ENCODE measurements at regions not wholly inside any gene's neighbourhood (a gene's known extent, or its start where the extent isn't known, plus 50 kb on each side); places are given as distances from the start of the nearest gene placed in this dataset.

DNA sequence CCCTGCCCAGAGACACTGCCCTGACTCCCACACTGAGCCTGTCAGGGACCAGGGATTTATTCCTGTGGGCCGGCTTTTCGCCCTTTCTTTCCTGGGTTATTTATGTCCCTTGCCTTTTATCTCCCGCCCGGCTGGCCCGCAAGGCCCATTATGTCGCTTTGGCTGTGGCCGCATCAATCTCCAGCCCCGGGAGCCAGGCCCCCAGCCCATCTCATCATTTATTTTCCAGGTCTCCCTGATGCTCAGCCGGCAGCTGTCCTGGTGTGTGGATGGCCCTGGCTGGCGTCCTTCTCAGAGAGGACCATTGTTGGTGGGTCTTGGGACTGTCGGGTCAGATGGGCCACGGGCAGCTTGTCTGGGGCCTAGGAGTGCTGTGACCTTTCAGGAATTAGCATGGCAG, 82.3 kb downstream of the FAM241B start:
- Histone ChIP-seq H3K27ac (ENCODE audit: extremely low read length, insufficient read depth, low read length) (no peak overlapping the region), H4K20me1 (ENCODE audit: insufficient read depth, low read length) (no peaks in the 10 kb centered on the region), H3K4me3 (replicated peaks in 1 of 3; ENCODE audit: insufficient read depth in 1 of 3, low read depth in 2 of 3, low read length in 3 of 3) (no peak overlapping the region), H3K36me3 (replicated peaks in 1 of 2; ENCODE audit: control insufficient read depth in 1 of 2, insufficient read depth in 2 of 2, low read length in 2 of 2) (no peaks in the 10 kb centered on the region), H3K4me2 (ENCODE audit: low read depth, low read length) (no peak overlapping the region), H3K9me3 (ENCODE audit: low read length) (no peaks in the 10 kb centered on the region), H2AFZ (ENCODE audit: low read length) (no peak overlapping the region), H3K4me1 (ENCODE audit: insufficient read depth, low read length) (no peaks in the 10 kb centered on the region), H3K27me3 (ENCODE audit: control insufficient read depth in 1 of 2, insufficient read depth in 2 of 2, low read length in 2 of 2) (peaks cover 5 to 47% of the 10 kb centered on the region in 2 experiments; a peak in 4 of 5 replicates), H3K9ac (ENCODE audit: insufficient read depth, low read depth, low read length) (no peak overlapping the region), H3K79me2 (ENCODE audit: insufficient read depth, low read length) (no peaks in the 10 kb centered on the region)
- intact Hi-C loops (cut with micrococcal nuclease; ENCODE audit: unreplicated experiment) (no loop called here), in situ Hi-C loops (cut with HindIII; ENCODE audit: extremely low pct_ligation_motif_present, low pct_unique_long_range_greater_than_20kb) (loop anchor here (10.0 kb wide), 1 partner anchor 198 kb away; no protein-coding TSS in a partner anchor)
- 48% methylated on average over 10 of the region's 12 CpGs for WGBS (ENCODE audit: low lambda C conversion rate)
- no peak for ATAC-seq
- no peak for DNase-seq (ENCODE audit: low spot score)
- BruUV-seq (replicated peaks): no TSS peak
- FAIRE-seq: no peak
- CTCF ChIA-PET (ENCODE audit: low intra/inter-chr PET ratio, low total read pairs): no interaction called here
- POLR2A ChIA-PET: no interaction called here
- TF ChIP-seq ZNF205 (CRISPR knock-in tag; IDR thresholded peaks at IDR 0.05) (no peak), JUND (CRISPR knock-in tag; IDR thresholded peaks at IDR 0.05) (no peak), CCAR2 (optimal IDR thresholded peaks at IDR 0.05; ENCODE audit: low read depth, low read length) (no peak), ZNF333 (CRISPR knock-in tag; IDR thresholded peaks at IDR 0.05; ENCODE audit: borderline replicate concordance) (no peak), TEAD2 (CRISPR knock-in tag; IDR thresholded peaks at IDR 0.05) (no peak), ZNF598 (CRISPR knock-in tag; IDR thresholded peaks at IDR 0.05; ENCODE audit: borderline replicate concordance) (no peak), ZNF782 (CRISPR knock-in tag; IDR thresholded peaks at IDR 0.05; ENCODE audit: borderline replicate concordance) (no peak), SMC3 (IDR thresholded peaks at IDR 0.05; ENCODE audit: low read length) (no peak), TCF7 (IDR thresholded peaks at IDR 0.05; ENCODE audit: low read depth) (no peak), SKI (IDR thresholded peaks at IDR 0.05; ENCODE audit: partially characterized antibody) (no peak), EED (CRISPR knock-in tag; IDR thresholded peaks at IDR 0.05) (no peak), RXRA (CRISPR knock-in tag; IDR thresholded peaks at IDR 0.05) (no peak), HNF4G (IDR thresholded peaks at IDR 0.05; ENCODE audit: borderline replicate concordance, low read depth, low read length) (no peak), HNF4G (CRISPR knock-in tag; IDR thresholded peaks at IDR 0.05; ENCODE audit: borderline replicate concordance, low read depth) (no peak), ZNF180 (CRISPR knock-in tag; IDR thresholded peaks at IDR 0.05; ENCODE audit: borderline replicate concordance, low read depth) (no peak)
- TF ChIP-seq, protein P1, sequence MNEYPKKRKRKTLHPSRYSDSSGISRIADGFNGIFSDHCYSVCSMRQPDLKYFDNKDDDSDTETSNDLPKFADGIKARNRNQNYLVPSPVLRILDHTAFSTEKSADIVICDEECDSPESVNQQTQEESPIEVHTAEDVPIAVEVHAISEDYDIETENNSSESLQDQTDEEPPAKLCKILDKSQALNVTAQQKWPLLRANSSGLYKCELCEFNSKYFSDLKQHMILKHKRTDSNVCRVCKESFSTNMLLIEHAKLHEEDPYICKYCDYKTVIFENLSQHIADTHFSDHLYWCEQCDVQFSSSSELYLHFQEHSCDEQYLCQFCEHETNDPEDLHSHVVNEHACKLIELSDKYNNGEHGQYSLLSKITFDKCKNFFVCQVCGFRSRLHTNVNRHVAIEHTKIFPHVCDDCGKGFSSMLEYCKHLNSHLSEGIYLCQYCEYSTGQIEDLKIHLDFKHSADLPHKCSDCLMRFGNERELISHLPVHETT (CRISPR knock-in tag; conservative IDR thresholded peaks at IDR 0.05): no peak
- TF ChIP-seq, protein P2, sequence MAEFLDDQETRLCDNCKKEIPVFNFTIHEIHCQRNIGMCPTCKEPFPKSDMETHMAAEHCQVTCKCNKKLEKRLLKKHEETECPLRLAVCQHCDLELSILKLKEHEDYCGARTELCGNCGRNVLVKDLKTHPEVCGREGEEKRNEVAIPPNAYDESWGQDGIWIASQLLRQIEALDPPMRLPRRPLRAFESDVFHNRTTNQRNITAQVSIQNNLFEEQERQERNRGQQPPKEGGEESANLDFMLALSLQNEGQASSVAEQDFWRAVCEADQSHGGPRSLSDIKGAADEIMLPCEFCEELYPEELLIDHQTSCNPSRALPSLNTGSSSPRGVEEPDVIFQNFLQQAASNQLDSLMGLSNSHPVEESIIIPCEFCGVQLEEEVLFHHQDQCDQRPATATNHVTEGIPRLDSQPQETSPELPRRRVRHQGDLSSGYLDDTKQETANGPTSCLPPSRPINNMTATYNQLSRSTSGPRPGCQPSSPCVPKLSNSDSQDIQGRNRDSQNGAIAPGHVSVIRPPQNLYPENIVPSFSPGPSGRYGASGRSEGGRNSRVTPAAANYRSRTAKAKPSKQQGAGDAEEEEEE (CRISPR knock-in tag; IDR thresholded peaks at IDR 0.05; ENCODE audit: borderline replicate concordance): no peak
